MCF 10A (cell line): ENCODE measurements at regions not wholly inside any gene's neighbourhood (a gene's known extent, or its start where the extent isn't known, plus 50 kb on each side); places are given as distances from the start of the nearest gene placed in this dataset.

ENCODE experiments used
- BruUV-seq: library from RNA; stranded (reverse); fragments of 400-500 nt; replicated peaks from 2 replicates; lab custom pipeline; 2021; lab: Mats Ljungman, UMichigan
- CTCF ChIA-PET: fragments of 300-600 bp; sonication (Branson Sonifier 250); formaldehyde crosslinking; extraction: SDS; loops from one replicate; lab custom pipeline; 2021; ENCODE audit warnings: antibody characterized with exemption, inconsistent platforms; lab: Yijun Ruan, JAX
- POLR2A ChIA-PET: fragments of 300-600, 350-650 bp; sonication (Branson Sonifier 250); formaldehyde crosslinking; extraction: SDS; loops from one replicate; lab custom pipeline; 2020; ENCODE audit warnings: antibody characterized with exemption, inconsistent platforms; lab: Yijun Ruan, JAX
- DNase-seq: peaks from one replicate; pipeline ENCODE4 v3.0.0-alpha.2; 2018; ENCODE audit not compliant: unreplicated experiment
- H3K27ac Mint-ChIP-seq: one replicate; pipeline ENCODE4 v1.8.0; 2022; ENCODE audit warnings: mild to moderate bottlenecking, low read depth, mixed read lengths; ENCODE audit not compliant: unreplicated experiment
- H3K27me3 Mint-ChIP-seq: one replicate; pipeline ENCODE4 v1.8.0; 2022; ENCODE audit warnings: mixed read lengths; ENCODE audit not compliant: insufficient read depth, unreplicated experiment
- H3K36me3 Mint-ChIP-seq: one replicate; pipeline ENCODE4 v1.8.0; 2022; ENCODE audit warnings: mild to moderate bottlenecking, moderate library complexity, mixed read lengths; ENCODE audit not compliant: insufficient read depth, unreplicated experiment
- H3K4me1 Mint-ChIP-seq: one replicate; pipeline ENCODE4 v1.8.0; 2022; ENCODE audit warnings: mixed read lengths; ENCODE audit not compliant: insufficient read depth, unreplicated experiment
- H3K4me3 Mint-ChIP-seq: one replicate; pipeline ENCODE4 v1.8.0; 2022; ENCODE audit warnings: mild to moderate bottlenecking, moderate library complexity, mixed read lengths; ENCODE audit not compliant: unreplicated experiment
- H3K9me3 Mint-ChIP-seq: one replicate; pipeline ENCODE4 v1.8.0; 2022; ENCODE audit warnings: mixed read lengths; ENCODE audit not compliant: unreplicated experiment
- intact Hi-C: fragments of 100-400 bp; cut with micrococcal nuclease; formaldehyde crosslinking; loops from 2 replicates; pipeline ENCODE4 v1.14.1; 2022
- TF ChIP-seq, protein P1 (sequence below): fragments of 200-600 bp; IDR thresholded peaks from one replicate; pipeline ENCODE4 v1.8.0; 2022; ENCODE audit warnings: antibody characterized with exemption, mild to moderate bottlenecking; ENCODE audit not compliant: unreplicated experiment

DNA sequence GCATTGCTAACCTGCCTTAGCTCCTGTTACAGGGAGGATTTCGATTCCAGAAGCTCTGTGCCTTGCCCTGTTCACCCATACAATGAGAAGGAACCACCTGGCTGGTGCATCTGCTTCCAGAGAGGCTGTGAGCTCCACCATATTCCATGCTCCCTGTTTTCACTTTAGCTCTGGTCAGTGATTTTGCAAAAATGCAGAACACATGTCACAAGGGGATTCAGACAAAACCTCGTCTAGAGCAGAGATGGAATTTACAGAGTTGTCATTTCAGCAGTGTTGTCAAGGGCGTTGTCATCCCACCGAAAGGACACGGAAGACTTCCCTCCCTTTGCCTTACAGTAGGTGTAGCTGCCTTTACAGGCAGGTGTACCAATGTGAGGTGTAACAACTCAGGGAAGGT lies 223.0 kb upstream of the ARID1B start:
- intact Hi-C loops = no loop called here
- ChIA-PET POLR2A (no interaction called here), CTCF (interaction anchor here (0.7 to 1.2 kb wide), 2 partner anchors 9 to 11 kb away, joined by 3 to 4 read pairs; no protein-coding TSS in a partner anchor)
- TF ChIP-seq, protein P1, sequence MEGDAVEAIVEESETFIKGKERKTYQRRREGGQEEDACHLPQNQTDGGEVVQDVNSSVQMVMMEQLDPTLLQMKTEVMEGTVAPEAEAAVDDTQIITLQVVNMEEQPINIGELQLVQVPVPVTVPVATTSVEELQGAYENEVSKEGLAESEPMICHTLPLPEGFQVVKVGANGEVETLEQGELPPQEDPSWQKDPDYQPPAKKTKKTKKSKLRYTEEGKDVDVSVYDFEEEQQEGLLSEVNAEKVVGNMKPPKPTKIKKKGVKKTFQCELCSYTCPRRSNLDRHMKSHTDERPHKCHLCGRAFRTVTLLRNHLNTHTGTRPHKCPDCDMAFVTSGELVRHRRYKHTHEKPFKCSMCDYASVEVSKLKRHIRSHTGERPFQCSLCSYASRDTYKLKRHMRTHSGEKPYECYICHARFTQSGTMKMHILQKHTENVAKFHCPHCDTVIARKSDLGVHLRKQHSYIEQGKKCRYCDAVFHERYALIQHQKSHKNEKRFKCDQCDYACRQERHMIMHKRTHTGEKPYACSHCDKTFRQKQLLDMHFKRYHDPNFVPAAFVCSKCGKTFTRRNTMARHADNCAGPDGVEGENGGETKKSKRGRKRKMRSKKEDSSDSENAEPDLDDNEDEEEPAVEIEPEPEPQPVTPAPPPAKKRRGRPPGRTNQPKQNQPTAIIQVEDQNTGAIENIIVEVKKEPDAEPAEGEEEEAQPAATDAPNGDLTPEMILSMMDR = no peak
- Mint-ChIP-seq H3K27ac (no peak overlapping the region), H3K36me3 (no peaks in the 10 kb centered on the region), H3K27me3 (no peaks in the 10 kb centered on the region), H3K4me3 (no peak overlapping the region), H3K4me1 (no peaks in the 10 kb centered on the region), H3K9me3 (peaks cover 7% of the 10 kb centered on the region)
- DNase-seq = no peak
- no TSS peak for BruUV-seq

DNA sequence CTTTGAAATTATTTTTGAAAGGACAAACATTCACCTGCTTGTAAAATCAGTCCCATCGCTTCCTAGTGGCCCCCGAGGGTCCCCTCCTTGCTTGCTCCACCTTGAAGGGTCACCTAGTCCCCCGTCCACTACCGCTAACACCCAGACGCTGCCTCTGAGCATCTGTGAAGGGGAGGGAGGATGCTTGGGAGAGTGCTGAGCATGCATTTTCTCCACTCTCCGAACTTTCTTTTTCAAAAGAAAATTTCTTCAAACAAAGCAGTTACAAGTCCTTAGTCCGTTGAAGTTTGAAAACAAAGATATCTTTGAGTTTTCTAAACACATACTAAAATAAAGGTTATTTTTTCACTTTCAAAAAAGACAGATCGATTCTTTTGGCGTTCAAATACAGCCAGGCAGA lies 224.3 kb upstream of the ARID1B start:
- DNase-seq = no peak
- ChIA-PET CTCF (no interaction called here), POLR2A (no interaction called here)
- no peaks in the 10 kb centered on the region for H3K4me1 Mint-ChIP-seq
- no peaks in the 10 kb centered on the region for H3K36me3 Mint-ChIP-seq
- intact Hi-C loops = no loop called here
- BruUV-seq = no TSS peak
- no peak overlapping the region for H3K4me3 Mint-ChIP-seq
- H3K27me3 Mint-ChIP-seq = no peaks in the 10 kb centered on the region
- TF ChIP-seq, protein P1 = no peak
- no peak overlapping the region for H3K27ac Mint-ChIP-seq
- no peaks in the 10 kb centered on the region for H3K9me3 Mint-ChIP-seq

- H3K4me1 Mint-ChIP-seq = no peaks in the 10 kb centered on the region
- intact Hi-C loops = no loop called here
- H3K36me3 Mint-ChIP-seq = no peaks in the 10 kb centered on the region
- no peak overlapping the region for H3K4me3 Mint-ChIP-seq
- no peaks in the 10 kb centered on the region for H3K27me3 Mint-ChIP-seq
- no TSS peak for BruUV-seq
- H3K9me3 Mint-ChIP-seq = no peaks in the 10 kb centered on the region
- ChIA-PET POLR2A (no interaction called here), CTCF (interaction anchor here (0.6 kb wide), 1 partner anchor 715 kb away, joined by 3 read pairs; no protein-coding TSS in a partner anchor)
- no peak for DNase-seq
- H3K27ac Mint-ChIP-seq = no peak overlapping the region
- TF ChIP-seq, protein P1 = no peak
These were observed 226.2 kb upstream of the ARID1B start for GRCh38 chr6:156550949-156551348.

DNA sequence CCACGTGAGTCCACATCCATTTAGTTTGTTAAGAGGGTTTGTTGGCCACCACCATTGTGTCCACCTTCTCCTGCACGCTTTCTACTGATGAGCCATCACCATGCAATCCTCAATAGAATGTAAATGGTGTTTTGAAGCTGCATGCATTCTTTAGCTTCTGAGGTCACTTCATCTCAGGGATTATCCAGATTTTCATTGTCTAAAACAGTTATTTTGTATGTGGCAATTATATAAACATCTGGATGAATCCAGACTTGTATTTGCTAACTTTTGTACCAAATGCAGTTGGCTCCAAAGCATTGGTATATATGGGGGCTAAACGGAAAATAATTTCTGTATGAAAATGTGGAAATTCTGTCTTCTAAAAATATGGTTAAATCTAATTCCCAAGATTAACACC lies 231.2 kb upstream of the ARID1B start:
- DNase-seq = no peak
- Mint-ChIP-seq H3K4me1 (no peaks in the 10 kb centered on the region), H3K9me3 (peaks cover 7% of the 10 kb centered on the region), H3K36me3 (peaks cover 6% of the 10 kb centered on the region), H3K27me3 (peaks cover 24% of the 10 kb centered on the region), H3K4me3 (no peak overlapping the region), H3K27ac (no peak overlapping the region)
- ChIA-PET POLR2A (no interaction called here), CTCF (no interaction called here)
- BruUV-seq = no TSS peak
- intact Hi-C loops = no loop called here
- TF ChIP-seq, protein P1 = no peak
